ENCODE measurements at regions not wholly inside any gene's neighbourhood (a gene's known extent, or its start where the extent isn't known, plus 50 kb on each side); places are given as distances from the start of the nearest gene placed in this dataset.

DNA sequence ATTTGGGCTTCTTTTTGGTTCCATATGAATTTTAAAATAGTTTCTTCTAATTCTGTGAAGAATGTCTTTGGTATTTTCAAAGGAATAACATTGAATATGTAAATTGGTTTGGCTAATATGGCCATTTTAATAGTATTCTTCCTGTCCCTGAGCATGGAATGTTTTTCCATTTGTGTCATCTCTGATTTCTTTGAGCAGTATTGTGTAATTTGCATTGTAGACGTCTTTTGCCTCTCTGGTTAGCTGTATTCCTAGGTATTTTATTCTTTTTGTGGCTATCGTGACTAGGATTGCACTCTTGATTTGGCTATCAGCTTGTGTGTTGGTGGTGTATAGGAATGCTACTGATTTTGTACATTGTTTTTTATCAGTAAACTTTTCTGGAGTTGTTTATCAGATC, 601.9 kb downstream of the SNAPC1 start:
- TF ChIP-seq, protein P1, sequence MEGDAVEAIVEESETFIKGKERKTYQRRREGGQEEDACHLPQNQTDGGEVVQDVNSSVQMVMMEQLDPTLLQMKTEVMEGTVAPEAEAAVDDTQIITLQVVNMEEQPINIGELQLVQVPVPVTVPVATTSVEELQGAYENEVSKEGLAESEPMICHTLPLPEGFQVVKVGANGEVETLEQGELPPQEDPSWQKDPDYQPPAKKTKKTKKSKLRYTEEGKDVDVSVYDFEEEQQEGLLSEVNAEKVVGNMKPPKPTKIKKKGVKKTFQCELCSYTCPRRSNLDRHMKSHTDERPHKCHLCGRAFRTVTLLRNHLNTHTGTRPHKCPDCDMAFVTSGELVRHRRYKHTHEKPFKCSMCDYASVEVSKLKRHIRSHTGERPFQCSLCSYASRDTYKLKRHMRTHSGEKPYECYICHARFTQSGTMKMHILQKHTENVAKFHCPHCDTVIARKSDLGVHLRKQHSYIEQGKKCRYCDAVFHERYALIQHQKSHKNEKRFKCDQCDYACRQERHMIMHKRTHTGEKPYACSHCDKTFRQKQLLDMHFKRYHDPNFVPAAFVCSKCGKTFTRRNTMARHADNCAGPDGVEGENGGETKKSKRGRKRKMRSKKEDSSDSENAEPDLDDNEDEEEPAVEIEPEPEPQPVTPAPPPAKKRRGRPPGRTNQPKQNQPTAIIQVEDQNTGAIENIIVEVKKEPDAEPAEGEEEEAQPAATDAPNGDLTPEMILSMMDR (IDR thresholded peaks at IDR 0.05; ENCODE audit: borderline replicate concordance, extremely low read depth, low read length, poor library complexity, severe bottlenecking) = no peak
- TF ChIP-seq EZH2 (IDR thresholded peaks at IDR 0.05; ENCODE audit: borderline replicate concordance, low read depth, low read length, severe bottlenecking) = no peak
